DND-41 (cell line): ENCODE measurements at regions not wholly inside any gene's neighbourhood (a gene's known extent, or its start where the extent isn't known, plus 50 kb on each side); places are given as distances from the start of the nearest gene placed in this dataset.

ENCODE experiments used
- ATAC-seq: fragments of 200-7000 bp; cut with Tn5 transposase; 3 replicates; pipeline ENCODE4 v1.9.1; 2021; ENCODE audit warnings: low read depth; ENCODE audit not compliant: insufficient read depth
- DNase-seq: peaks from one replicate; pipeline ENCODE4 v3.0.0-alpha.2; 2020
- H2AFZ ChIP-seq: 2 replicates; pipeline ENCODE4 v1.6.0; 2012; ENCODE audit warnings: low read depth, low read length
- H3K27ac ChIP-seq: 2 replicates; pipeline ENCODE4 v1.5.1; 2012; ENCODE audit warnings: low read length, inconsistent platforms
- H3K27me3 ChIP-seq: fragments of 200-600 bp; sonication (generic); 2 replicates; pipeline ENCODE4 v1.6.0; 2012; ENCODE audit warnings: low read length, mild to moderate bottlenecking, inconsistent platforms; ENCODE audit not compliant: insufficient read depth, poor library complexity
- H3K36me3 ChIP-seq: 2 replicates; pipeline ENCODE4 v1.5.1; 2012; ENCODE audit warnings: low read length, inconsistent platforms; ENCODE audit not compliant: insufficient read depth
- H3K4me1 ChIP-seq: 2 replicates; pipeline ENCODE4 v1.5.1; 2012; ENCODE audit warnings: mild to moderate bottlenecking, low read length; ENCODE audit not compliant: insufficient read depth
- H3K4me2 ChIP-seq: 2 replicates; pipeline ENCODE4 v1.6.0; 2012; ENCODE audit warnings: mild to moderate bottlenecking, moderate library complexity, low read length, inconsistent platforms; ENCODE audit not compliant: insufficient read depth
- H3K4me3 ChIP-seq, 2 experiments: fragments of 200-600 bp in 1 of 2; shearing (Covaris generic) in 1 of 2; 2 replicates each; pipeline ENCODE4 v1.5.1; 2012 to 2016; ENCODE audit warnings: inconsistent platforms in 2 of 2, low read length in 2 of 2, mild to moderate bottlenecking in 2 of 2, low read depth in 1 of 2, moderate library complexity in 1 of 2
- H3K79me2 ChIP-seq: 2 replicates; pipeline ENCODE4 v1.6.0; 2012; ENCODE audit warnings: low read length, inconsistent platforms; ENCODE audit not compliant: insufficient read depth
- H3K9ac ChIP-seq: 2 replicates; pipeline ENCODE4 v1.6.0; 2012; ENCODE audit warnings: low read depth, mild to moderate bottlenecking, inconsistent platforms, low read length, moderate library complexity
- H3K9me3 ChIP-seq: 2 replicates; pipeline ENCODE4 v1.5.1; 2012; ENCODE audit warnings: low read length, moderate library complexity, mild to moderate bottlenecking, inconsistent platforms; ENCODE audit not compliant: insufficient read depth, severe bottlenecking
- H4K20me1 ChIP-seq: 2 replicates; pipeline ENCODE4 v1.6.0; 2012; ENCODE audit warnings: low read length; ENCODE audit not compliant: insufficient read depth
- EZH2 ChIP-seq: IDR thresholded peaks from 3 replicates; pipeline ENCODE4 v1.6.1; 2012; ENCODE audit warnings: borderline replicate concordance, low read depth, mild to moderate bottlenecking, moderate library complexity, low read length, inconsistent platforms; ENCODE audit not compliant: severe bottlenecking
- TF ChIP-seq, protein P1 (sequence below): IDR thresholded peaks from 2 replicates; pipeline ENCODE4 v1.5.1; 2012; ENCODE audit warnings: borderline replicate concordance, low read length, moderate library complexity, mild to moderate bottlenecking; ENCODE audit not compliant: poor library complexity, severe bottlenecking; ENCODE audit errors: extremely low read depth

DNA sequence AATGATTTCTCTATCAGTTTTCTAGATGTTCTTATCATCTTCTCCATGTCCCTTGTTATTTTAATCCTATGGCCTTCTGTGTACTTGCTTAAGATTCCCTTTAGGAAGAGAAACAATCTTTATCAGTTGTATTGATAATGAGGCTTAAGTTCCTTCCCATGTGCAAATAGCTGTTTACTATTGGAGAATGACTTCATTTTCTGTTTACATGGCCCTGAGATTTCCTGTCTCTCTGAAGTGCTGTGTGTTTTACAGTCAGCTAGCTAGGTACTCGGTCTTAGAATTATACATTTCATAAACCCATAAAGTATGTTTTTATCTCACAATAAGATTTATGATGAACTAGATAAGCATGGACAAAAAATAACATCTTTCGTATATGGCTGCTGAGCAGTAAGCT is 67.5 kb upstream of the CCDC179 start:
- Histone ChIP-seq H3K27ac (no peak overlapping the region), H3K27me3 (no peaks in the 10 kb centered on the region), H3K4me2 (no peak overlapping the region), H3K4me3 (no peak overlapping the region), H4K20me1 (no peaks in the 10 kb centered on the region), H3K9ac (no peak overlapping the region), H2AFZ (no peak overlapping the region), H3K4me1 (no peaks in the 10 kb centered on the region), H3K79me2 (no peaks in the 10 kb centered on the region), H3K36me3 (no peaks in the 10 kb centered on the region), H3K9me3 (no peaks in the 10 kb centered on the region)
- no peak for TF ChIP-seq EZH2
- TF ChIP-seq, protein P1, sequence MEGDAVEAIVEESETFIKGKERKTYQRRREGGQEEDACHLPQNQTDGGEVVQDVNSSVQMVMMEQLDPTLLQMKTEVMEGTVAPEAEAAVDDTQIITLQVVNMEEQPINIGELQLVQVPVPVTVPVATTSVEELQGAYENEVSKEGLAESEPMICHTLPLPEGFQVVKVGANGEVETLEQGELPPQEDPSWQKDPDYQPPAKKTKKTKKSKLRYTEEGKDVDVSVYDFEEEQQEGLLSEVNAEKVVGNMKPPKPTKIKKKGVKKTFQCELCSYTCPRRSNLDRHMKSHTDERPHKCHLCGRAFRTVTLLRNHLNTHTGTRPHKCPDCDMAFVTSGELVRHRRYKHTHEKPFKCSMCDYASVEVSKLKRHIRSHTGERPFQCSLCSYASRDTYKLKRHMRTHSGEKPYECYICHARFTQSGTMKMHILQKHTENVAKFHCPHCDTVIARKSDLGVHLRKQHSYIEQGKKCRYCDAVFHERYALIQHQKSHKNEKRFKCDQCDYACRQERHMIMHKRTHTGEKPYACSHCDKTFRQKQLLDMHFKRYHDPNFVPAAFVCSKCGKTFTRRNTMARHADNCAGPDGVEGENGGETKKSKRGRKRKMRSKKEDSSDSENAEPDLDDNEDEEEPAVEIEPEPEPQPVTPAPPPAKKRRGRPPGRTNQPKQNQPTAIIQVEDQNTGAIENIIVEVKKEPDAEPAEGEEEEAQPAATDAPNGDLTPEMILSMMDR = no peak
- DNase-seq (no peak), ATAC-seq (no peak)

DNA sequence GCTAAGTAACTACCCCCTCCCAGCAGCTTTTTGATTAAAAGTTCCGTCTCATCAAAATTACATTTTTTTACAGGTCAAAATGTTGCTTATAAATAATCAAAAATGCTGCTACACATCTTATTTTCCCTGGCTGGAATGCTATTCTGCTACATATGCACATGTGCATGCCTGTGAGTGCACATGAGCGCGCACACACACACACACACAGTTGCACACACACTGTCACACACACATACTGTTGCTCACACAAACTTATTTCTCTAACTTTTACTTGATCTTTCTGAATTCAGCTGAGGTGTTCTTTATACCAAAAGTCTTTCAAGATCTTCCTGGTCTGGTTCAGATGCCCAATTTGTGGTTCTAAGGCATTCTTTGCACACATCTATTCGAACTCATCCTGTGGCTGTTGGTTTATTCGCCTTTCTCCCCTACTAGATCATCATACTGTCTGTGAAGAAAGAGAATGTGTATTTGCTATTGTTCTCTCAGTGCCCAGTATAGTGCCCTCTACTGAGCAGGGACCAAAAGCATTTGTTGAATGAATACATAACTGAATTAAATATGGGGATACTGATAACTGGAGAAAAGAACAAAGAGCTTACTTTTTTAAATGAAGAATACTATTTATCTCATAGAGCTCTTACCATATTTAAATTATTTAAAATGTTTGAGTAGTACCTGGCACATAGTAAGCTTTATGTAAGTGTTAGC is 68.1 kb upstream of the CCDC179 start:
- no peaks in the 10 kb centered on the region for H3K36me3 ChIP-seq
- no peak overlapping the region for H3K4me3 ChIP-seq
- H3K27ac ChIP-seq = no peak overlapping the region
- no peaks in the 10 kb centered on the region for H3K4me1 ChIP-seq
- no peaks in the 10 kb centered on the region for H3K27me3 ChIP-seq
- H3K79me2 ChIP-seq = no peaks in the 10 kb centered on the region
- no peak overlapping the region for H3K4me2 ChIP-seq
- no peak overlapping the region for H2AFZ ChIP-seq
- DNase-seq (no peak), ATAC-seq (no peak)
- H4K20me1 ChIP-seq = no peaks in the 10 kb centered on the region
- TF ChIP-seq, protein P1 = no peak
- TF ChIP-seq EZH2 = no peak
- H3K9ac ChIP-seq = no peak overlapping the region
- H3K9me3 ChIP-seq = no peaks in the 10 kb centered on the region

DNA sequence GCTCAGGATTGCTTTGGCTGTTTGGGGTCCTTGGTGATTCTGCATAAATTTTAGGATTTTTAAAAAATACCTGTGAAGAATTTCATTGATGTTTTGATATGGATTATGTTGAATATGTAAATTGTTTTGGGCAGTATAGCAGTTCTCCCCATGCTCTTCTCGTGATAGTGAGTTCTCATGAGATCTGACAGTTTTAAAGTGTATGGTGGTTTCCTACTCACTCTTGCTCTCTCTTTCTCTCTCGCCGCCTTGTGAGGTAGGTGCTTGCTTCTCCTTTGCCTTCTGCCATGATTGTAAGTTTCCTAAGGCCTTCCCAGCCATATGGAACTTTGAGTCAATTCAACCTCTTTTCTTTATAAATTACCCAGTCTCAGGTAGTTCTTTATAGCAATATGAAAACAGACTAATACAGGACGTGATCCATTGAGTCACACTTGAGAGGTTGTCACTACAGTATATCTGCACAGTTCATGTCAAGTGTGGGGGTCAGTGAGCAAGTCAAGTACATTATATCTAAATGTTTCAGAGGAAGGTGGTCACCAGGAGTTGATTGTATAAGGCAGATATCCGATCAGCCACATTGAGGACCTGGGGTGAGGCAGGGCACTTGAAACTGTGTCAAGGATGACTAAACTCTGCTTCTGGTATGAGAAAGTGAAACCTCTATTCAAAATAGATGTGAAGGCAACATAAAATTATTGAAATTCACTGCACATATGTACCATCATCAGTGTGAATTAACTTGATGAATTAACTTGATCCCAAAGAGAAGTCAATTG is 70.7 kb upstream of the CCDC179 start:
- Histone ChIP-seq H4K20me1 (no peaks in the 10 kb centered on the region), H3K79me2 (no peaks in the 10 kb centered on the region), H3K4me2 (no peak overlapping the region), H3K9me3 (no peaks in the 10 kb centered on the region), H3K9ac (no peak overlapping the region), H2AFZ (no peak overlapping the region), H3K27ac (no peak overlapping the region), H3K27me3 (no peaks in the 10 kb centered on the region), H3K4me3 (no peak overlapping the region), H3K4me1 (no peaks in the 10 kb centered on the region), H3K36me3 (no peaks in the 10 kb centered on the region)
- ATAC-seq (no peak), DNase-seq (no peak)
- TF ChIP-seq, protein P1 = no peak
- TF ChIP-seq EZH2 = no peak
